ENCODE measurements at regions not wholly inside any gene's neighbourhood (a gene's known extent, or its start where the extent isn't known, plus 50 kb on each side); places are given as distances from the start of the nearest gene placed in this dataset.
A peak's percentile ranks its signal among the peaks of the same experiment; 100 is the strongest.
"Not testable (repeated sequence)": the region's sequence is repeated elsewhere in the genome, so short reads cannot be mapped to it uniquely, and the experiment has no call there.

GRCh38 chr9:75566813-75567212, 323.7 kb upstream of the PCSK5 start:
- not testable (repeated sequence) for H3K4me3 ChIP-seq (ENCODE audit: low read length); H3K36me3 ChIP-seq (ENCODE audit: control insufficient read depth, insufficient read depth, low read length); H3K27me3 ChIP-seq (ENCODE audit: control insufficient read depth, insufficient read depth, low read length)
- H3K4me1 ChIP-seq (ENCODE audit: control insufficient read depth, insufficient read depth, low read length), result peaks cover 37% of the 10 kb centered on the region
- H3K9me3 ChIP-seq (ENCODE audit: control insufficient read depth, low read depth, low read length), result peaks cover 11% of the 10 kb centered on the region
- WGBS (ENCODE audit: insufficient coverage, low lambda C conversion rate), result 0% methylated on average over 1 of the region's 2 CpGs
- DNase-seq, result peak; percentile 90 to 94
- peak overlapping the region; percentile 90 for H3K27ac ChIP-seq (ENCODE audit: low read length)

DNA sequence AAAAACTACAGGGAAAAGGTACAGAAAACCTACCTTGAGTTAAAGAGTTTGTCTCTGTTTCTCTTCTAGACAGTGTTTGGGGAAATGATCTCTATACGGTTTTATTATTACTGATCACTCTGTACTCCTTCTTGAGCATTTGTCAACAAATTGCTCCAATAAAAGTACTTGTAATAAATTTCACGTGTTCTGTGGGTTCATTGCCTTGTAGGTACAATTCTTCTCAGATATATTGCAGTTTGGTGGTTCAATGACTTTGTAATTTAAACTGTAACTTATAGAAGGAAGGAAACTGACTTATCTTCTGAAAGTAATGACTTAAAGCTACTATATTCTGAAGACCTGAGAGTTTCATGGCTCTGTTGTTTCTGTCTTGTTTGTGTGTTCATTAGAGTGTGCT, 319.9 kb upstream of the PCSK5 start:
- peak; percentile 48 to 83 for DNase-seq
- H3K27ac ChIP-seq (ENCODE audit: low read length), result peak overlapping the region; percentile 90

GRCh38 chr9:75574569-75574968, 315.9 kb upstream of the PCSK5 start:
- H3K27ac ChIP-seq (ENCODE audit: low read length), result no peak overlapping the region
- H3K27me3 ChIP-seq (ENCODE audit: control insufficient read depth, insufficient read depth, low read length), result no peaks in the 10 kb centered on the region
- H3K4me3 ChIP-seq (ENCODE audit: low read length), result no peak overlapping the region
- no peaks in the 10 kb centered on the region for H3K9me3 ChIP-seq (ENCODE audit: control insufficient read depth, low read depth, low read length)
- no peak for DNase-seq
- no peaks in the 10 kb centered on the region for H3K36me3 ChIP-seq (ENCODE audit: control insufficient read depth, insufficient read depth, low read length)
- peaks cover 12% of the 10 kb centered on the region for H3K4me1 ChIP-seq (ENCODE audit: control insufficient read depth, insufficient read depth, low read length)
- WGBS (ENCODE audit: insufficient coverage, low lambda C conversion rate), result no CpG with 5 or more reads among the region's 1 CpG

More for the DNA sequence above, 319.9 kb upstream of the PCSK5 start:
- WGBS (ENCODE audit: insufficient coverage, low lambda C conversion rate), result no CpG with 5 or more reads among the region's 2 CpGs
- Histone ChIP-seq H3K4me1 (ENCODE audit: control insufficient read depth, insufficient read depth, low read length) (peaks cover 37% of the 10 kb centered on the region), H3K27me3 (ENCODE audit: control insufficient read depth, insufficient read depth, low read length) (no peaks in the 10 kb centered on the region), H3K36me3 (ENCODE audit: control insufficient read depth, insufficient read depth, low read length) (no peaks in the 10 kb centered on the region), H3K4me3 (ENCODE audit: low read length) (no peak overlapping the region), H3K9me3 (ENCODE audit: control insufficient read depth, low read depth, low read length) (peaks cover 3% of the 10 kb centered on the region)

DNA sequence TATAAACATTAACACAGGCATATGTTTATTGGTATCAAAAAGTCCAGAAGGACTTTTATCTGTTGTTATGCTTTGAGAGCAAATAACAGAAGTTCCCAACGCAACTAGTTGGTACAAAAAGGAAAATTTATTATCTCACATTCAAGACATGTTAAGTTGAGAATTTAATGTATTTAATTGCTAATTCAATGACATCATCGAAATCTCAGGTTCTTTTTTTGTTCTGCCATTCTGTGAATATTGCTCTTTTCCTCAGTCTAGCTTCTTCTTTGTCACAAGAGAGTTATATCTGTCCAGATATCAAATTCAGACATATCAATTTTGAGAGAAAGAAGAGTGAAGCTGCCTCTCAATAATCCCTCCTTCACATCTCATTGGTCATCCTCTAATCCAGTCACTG, 307.6 kb upstream of the PCSK5 start:
- no peaks in the 10 kb centered on the region for H3K27me3 ChIP-seq (ENCODE audit: control insufficient read depth, insufficient read depth, low read length)
- WGBS (ENCODE audit: insufficient coverage, low lambda C conversion rate), result 89% methylated on average over 1 of the region's 2 CpGs
- no peak overlapping the region for H3K27ac ChIP-seq (ENCODE audit: low read length)
- no peaks in the 10 kb centered on the region for H3K9me3 ChIP-seq (ENCODE audit: control insufficient read depth, low read depth, low read length)
- H3K36me3 ChIP-seq (ENCODE audit: control insufficient read depth, insufficient read depth, low read length), result no peaks in the 10 kb centered on the region
- no peak overlapping the region for H3K4me3 ChIP-seq (ENCODE audit: low read length)
- no peaks in the 10 kb centered on the region for H3K4me1 ChIP-seq (ENCODE audit: control insufficient read depth, insufficient read depth, low read length)
- DNase-seq, result no peak

DNA sequence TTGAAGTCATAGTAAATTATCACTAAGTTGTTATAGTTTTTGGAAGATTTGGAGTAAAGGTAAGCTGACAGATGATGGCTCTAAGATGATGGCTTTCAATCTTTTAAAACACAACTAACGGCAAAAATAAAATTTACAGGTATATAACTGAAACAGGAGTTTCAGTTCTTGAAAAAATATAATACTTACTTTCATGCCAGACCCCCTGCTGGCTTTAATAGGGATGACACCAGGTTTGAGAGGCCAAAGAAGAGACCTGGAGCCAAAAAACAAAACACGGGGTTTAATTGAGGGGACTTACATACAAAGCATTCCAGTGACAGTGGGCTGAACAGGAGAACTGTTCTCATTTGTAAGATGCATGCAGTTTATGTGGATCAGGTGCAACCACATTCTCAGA, 301.7 kb upstream of the PCSK5 start:
- no peak overlapping the region for H3K27ac ChIP-seq (ENCODE audit: low read length)
- no peaks in the 10 kb centered on the region for H3K36me3 ChIP-seq (ENCODE audit: control insufficient read depth, insufficient read depth, low read length)
- no peak overlapping the region for H3K4me3 ChIP-seq (ENCODE audit: low read length)
- no peaks in the 10 kb centered on the region for H3K27me3 ChIP-seq (ENCODE audit: control insufficient read depth, insufficient read depth, low read length)
- WGBS (ENCODE audit: insufficient coverage, low lambda C conversion rate), result 80% methylated on average over 2 of the region's 2 CpGs
- no peak for DNase-seq
- no peaks in the 10 kb centered on the region for H3K9me3 ChIP-seq (ENCODE audit: control insufficient read depth, low read depth, low read length)
- no peaks in the 10 kb centered on the region for H3K4me1 ChIP-seq (ENCODE audit: control insufficient read depth, insufficient read depth, low read length)

DNA sequence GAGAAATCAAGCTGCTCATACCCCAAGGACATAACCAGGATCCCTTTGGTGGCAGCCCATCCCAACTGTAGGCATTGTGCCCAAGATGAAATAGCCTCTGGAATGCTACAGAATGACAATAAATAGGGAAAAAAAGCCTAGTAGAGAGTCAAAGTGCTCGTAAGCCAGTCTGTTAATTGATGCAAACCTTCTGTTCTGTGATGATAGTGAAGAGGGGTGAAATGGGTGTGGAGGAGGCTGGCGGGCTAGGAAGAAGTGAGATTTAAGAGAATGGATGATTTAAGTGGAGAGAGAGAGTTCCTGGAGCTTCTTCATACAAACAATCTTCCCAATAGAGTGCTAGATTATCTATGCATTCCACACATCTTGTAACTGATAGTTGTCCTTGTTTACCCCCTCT, 301.0 kb upstream of the PCSK5 start:
- Histone ChIP-seq H3K4me1 (ENCODE audit: control insufficient read depth, insufficient read depth, low read length) (no peaks in the 10 kb centered on the region), H3K36me3 (ENCODE audit: control insufficient read depth, insufficient read depth, low read length) (no peaks in the 10 kb centered on the region), H3K4me3 (ENCODE audit: low read length) (no peak overlapping the region), H3K9me3 (ENCODE audit: control insufficient read depth, low read depth, low read length) (no peaks in the 10 kb centered on the region), H3K27ac (ENCODE audit: low read length) (no peak overlapping the region), H3K27me3 (ENCODE audit: control insufficient read depth, insufficient read depth, low read length) (no peaks in the 10 kb centered on the region)
- no CpG with 5 or more reads among the region's 2 CpGs for WGBS (ENCODE audit: insufficient coverage, low lambda C conversion rate)
- DNase-seq, result no peak

GRCh38 chr9:75591972-75592371, 298.5 kb upstream of the PCSK5 start:
- Histone ChIP-seq H3K27me3 (ENCODE audit: control insufficient read depth, insufficient read depth, low read length) (no peaks in the 10 kb centered on the region), H3K27ac (ENCODE audit: low read length) (no peak overlapping the region), H3K36me3 (ENCODE audit: control insufficient read depth, insufficient read depth, low read length) (no peaks in the 10 kb centered on the region), H3K9me3 (ENCODE audit: control insufficient read depth, low read depth, low read length) (no peaks in the 10 kb centered on the region), H3K4me1 (ENCODE audit: control insufficient read depth, insufficient read depth, low read length) (no peaks in the 10 kb centered on the region), H3K4me3 (ENCODE audit: low read length) (no peak overlapping the region)
- 86% methylated on average over 2 of the region's 3 CpGs for WGBS (ENCODE audit: insufficient coverage, low lambda C conversion rate)
- no peak for DNase-seq

DNA sequence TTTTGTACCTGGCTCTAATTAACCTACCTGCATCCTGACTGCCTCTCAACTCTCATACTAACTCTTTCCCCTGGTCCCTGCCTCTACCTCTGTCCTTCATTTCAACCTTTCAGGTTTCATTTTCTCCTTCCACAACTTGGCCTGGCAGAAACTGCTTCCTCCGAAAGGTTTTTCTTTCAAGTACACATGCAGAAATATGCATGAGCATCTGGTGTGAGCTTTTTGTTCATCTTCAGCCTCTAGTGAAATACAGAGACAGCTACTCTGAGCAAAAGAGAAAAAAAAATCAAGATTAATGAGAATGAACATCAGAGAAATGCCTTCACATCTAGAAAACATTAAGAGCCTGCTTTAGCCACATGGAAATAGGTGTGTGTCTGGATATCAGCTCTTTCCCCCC, 297.9 kb upstream of the PCSK5 start:
- no peaks in the 10 kb centered on the region for H3K27me3 ChIP-seq (ENCODE audit: control insufficient read depth, insufficient read depth, low read length)
- DNase-seq, result no peak

DNA sequence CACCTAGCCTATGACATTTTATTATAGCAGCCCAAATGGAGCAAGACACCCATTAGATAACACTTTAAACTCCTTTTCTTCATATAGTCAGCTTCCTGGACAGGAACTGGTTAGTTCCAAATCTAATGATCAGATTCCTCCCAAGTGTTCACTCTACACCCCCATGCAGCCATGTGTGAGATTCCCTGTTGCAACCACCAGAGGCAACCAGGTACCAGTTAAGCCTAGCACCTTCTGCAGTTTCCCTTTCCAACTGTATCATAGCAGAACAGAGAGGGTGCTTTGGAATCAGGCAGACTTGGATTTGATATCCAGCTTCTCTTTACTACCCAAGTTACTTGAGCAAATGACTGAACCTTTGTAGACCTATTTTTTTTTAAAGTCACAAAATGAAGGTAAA, 296.6 kb upstream of the PCSK5 start:
- H3K4me1 ChIP-seq (ENCODE audit: control insufficient read depth, insufficient read depth, low read length), result no peaks in the 10 kb centered on the region
- no peaks in the 10 kb centered on the region for H3K9me3 ChIP-seq (ENCODE audit: control insufficient read depth, low read depth, low read length)
- H3K27me3 ChIP-seq (ENCODE audit: control insufficient read depth, insufficient read depth, low read length), result no peaks in the 10 kb centered on the region

More for the DNA sequence above, 297.9 kb upstream of the PCSK5 start:
- no peaks in the 10 kb centered on the region for H3K4me1 ChIP-seq (ENCODE audit: control insufficient read depth, insufficient read depth, low read length)
- no CpG with 5 or more reads among the region's 1 CpG for WGBS (ENCODE audit: insufficient coverage, low lambda C conversion rate)
- no peak overlapping the region for H3K4me3 ChIP-seq (ENCODE audit: low read length)
- H3K36me3 ChIP-seq (ENCODE audit: control insufficient read depth, insufficient read depth, low read length), result no peaks in the 10 kb centered on the region
- no peaks in the 10 kb centered on the region for H3K9me3 ChIP-seq (ENCODE audit: control insufficient read depth, low read depth, low read length)
- no peak overlapping the region for H3K27ac ChIP-seq (ENCODE audit: low read length)

DNA sequence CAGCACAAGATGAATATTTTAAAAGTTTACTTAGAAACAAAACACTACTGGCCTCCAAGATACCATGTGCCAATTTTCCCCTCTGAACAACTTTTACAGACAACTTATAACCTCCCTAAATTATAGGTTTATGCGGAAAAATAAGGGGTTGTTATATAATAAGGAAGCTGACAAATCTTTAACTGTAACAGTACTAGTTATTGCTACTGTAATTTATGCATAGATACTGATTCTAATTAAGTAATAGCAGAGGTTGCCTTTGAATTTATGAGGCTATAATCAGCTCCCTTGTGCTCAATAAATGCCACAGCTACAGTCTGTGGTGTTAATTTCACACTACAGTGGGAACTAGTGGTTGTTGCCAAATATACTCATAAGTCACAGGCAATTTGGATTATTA, 291.3 kb upstream of the PCSK5 start:
- H3K4me3 ChIP-seq (ENCODE audit: low read length), result no peak overlapping the region
- no peaks in the 10 kb centered on the region for H3K36me3 ChIP-seq (ENCODE audit: control insufficient read depth, insufficient read depth, low read length)
- WGBS (ENCODE audit: insufficient coverage, low lambda C conversion rate), result 60% methylated on average over 1 of the region's 1 CpG
- H3K27me3 ChIP-seq (ENCODE audit: control insufficient read depth, insufficient read depth, low read length), result no peaks in the 10 kb centered on the region
- H3K27ac ChIP-seq (ENCODE audit: low read length), result no peak overlapping the region
- H3K9me3 ChIP-seq (ENCODE audit: control insufficient read depth, low read depth, low read length), result no peaks in the 10 kb centered on the region
- no peaks in the 10 kb centered on the region for H3K4me1 ChIP-seq (ENCODE audit: control insufficient read depth, insufficient read depth, low read length)
- no peak for DNase-seq

More for the DNA sequence above, 296.6 kb upstream of the PCSK5 start:
- DNase-seq, result no peak
- Histone ChIP-seq H3K36me3 (ENCODE audit: control insufficient read depth, insufficient read depth, low read length) (no peaks in the 10 kb centered on the region), H3K4me3 (ENCODE audit: low read length) (no peak overlapping the region), H3K27ac (ENCODE audit: low read length) (no peak overlapping the region)

- H3K4me1 ChIP-seq (ENCODE audit: control insufficient read depth, insufficient read depth, low read length), result no peaks in the 10 kb centered on the region
- H3K27ac ChIP-seq (ENCODE audit: low read length), result no peak overlapping the region
- no peaks in the 10 kb centered on the region for H3K27me3 ChIP-seq (ENCODE audit: control insufficient read depth, insufficient read depth, low read length)
- no peak overlapping the region for H3K4me3 ChIP-seq (ENCODE audit: low read length)
- WGBS (ENCODE audit: insufficient coverage, low lambda C conversion rate), result 50% methylated on average over 1 of the region's 2 CpGs
- peak; percentile 20 to 39 for DNase-seq
- no peaks in the 10 kb centered on the region for H3K36me3 ChIP-seq (ENCODE audit: control insufficient read depth, insufficient read depth, low read length)
- H3K9me3 ChIP-seq (ENCODE audit: control insufficient read depth, low read depth, low read length), result no peaks in the 10 kb centered on the region
These were observed 289.2 kb upstream of the PCSK5 start for GRCh38 chr9:75601280-75601679.

Measured in large intestine (tissue), 3 donors.